Peyer's patch (tissue), 4 donors: ENCODE measurements at regions not wholly inside any gene's neighbourhood (a gene's known extent, or its start where the extent isn't known, plus 50 kb on each side); places are given as distances from the start of the nearest gene placed in this dataset.

Source experiments
- CTCF ChIP-seq, 6 experiments: fragments of 450-650 bp in 4 of 6; fragments of 200-600 bp in 2 of 6; sonication (generic) in 1 of 6; IDR thresholded peaks; one replicate each; pipeline ENCODE4 v1.5.1; 2017 to 2019; ENCODE audit warnings: antibody characterized with exemption in 6 of 6, mild to moderate bottlenecking in 3 of 6, moderate library complexity in 1 of 6
- POLR2A ChIP-seq, 2 donors: fragments of 450-650 bp; IDR thresholded peaks; one replicate each; pipeline ENCODE4 v1.5.1; 2017; ENCODE audit warnings: antibody characterized with exemption in 2 of 2, mild to moderate bottlenecking in 2 of 2, moderate library complexity in 2 of 2

- TF ChIP-seq CTCF (IDR thresholded peaks at IDR 0.05) (no peak), POLR2A (IDR thresholded peaks at IDR 0.05) (no peak)
Measured at GRCh38 chrX:45571453-45571852, 370.8 kb upstream of the DIPK2B start.
